OCI-LY1 (cell line): ENCODE measurements at regions not wholly inside any gene's neighbourhood (a gene's known extent, or its start where the extent isn't known, plus 50 kb on each side); places are given as distances from the start of the nearest gene placed in this dataset.

Source experiments
- EZH2 ChIP-seq: fragments of 200-600 bp; sonication (generic), shearing (Covaris generic); IDR thresholded peaks from 2 replicates; pipeline ENCODE4 v1.8.0; 2017; ENCODE audit warnings: borderline replicate concordance, mixed run types, mild to moderate bottlenecking, antibody characterized with exemption, low read length, moderate library complexity, mixed read lengths
- TF ChIP-seq, protein P1 (sequence below): fragments of 200-600 bp; sonication (generic), shearing (Covaris generic); IDR thresholded peaks from 2 replicates; pipeline ENCODE4 v1.5.1; 2017; ENCODE audit warnings: mild to moderate bottlenecking, antibody characterized with exemption, low read length, moderate library complexity, mixed read lengths

DNA sequence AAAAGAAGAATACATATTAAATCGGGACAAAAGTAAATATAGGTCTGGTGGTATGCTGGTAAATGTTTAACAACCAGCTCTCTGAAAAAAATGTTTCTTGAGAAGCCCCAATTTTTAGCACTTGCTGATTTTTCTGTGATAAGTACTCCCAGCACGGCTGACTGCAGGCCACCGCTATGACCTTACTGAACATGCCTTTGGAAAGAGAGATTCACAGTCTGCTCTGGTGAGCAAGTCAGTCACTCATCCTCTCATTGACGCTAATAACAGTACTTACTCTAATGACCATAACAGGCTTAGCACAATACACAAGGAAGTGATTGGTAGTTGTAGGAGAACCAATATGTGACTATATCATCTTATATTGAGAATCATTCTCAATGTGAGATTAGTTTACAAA, 98.9 kb upstream of the BLTP1 start:
- TF ChIP-seq, protein P1, sequence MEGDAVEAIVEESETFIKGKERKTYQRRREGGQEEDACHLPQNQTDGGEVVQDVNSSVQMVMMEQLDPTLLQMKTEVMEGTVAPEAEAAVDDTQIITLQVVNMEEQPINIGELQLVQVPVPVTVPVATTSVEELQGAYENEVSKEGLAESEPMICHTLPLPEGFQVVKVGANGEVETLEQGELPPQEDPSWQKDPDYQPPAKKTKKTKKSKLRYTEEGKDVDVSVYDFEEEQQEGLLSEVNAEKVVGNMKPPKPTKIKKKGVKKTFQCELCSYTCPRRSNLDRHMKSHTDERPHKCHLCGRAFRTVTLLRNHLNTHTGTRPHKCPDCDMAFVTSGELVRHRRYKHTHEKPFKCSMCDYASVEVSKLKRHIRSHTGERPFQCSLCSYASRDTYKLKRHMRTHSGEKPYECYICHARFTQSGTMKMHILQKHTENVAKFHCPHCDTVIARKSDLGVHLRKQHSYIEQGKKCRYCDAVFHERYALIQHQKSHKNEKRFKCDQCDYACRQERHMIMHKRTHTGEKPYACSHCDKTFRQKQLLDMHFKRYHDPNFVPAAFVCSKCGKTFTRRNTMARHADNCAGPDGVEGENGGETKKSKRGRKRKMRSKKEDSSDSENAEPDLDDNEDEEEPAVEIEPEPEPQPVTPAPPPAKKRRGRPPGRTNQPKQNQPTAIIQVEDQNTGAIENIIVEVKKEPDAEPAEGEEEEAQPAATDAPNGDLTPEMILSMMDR: no peak
- no peak for TF ChIP-seq EZH2
